DOHH2 (cell line): ENCODE measurements at regions not wholly inside any gene's neighbourhood (a gene's known extent, or its start where the extent isn't known, plus 50 kb on each side); places are given as distances from the start of the nearest gene placed in this dataset.

Experiments used
- EZH2phosphoT487 ChIP-seq: fragments of 200-600 bp; sonication (generic); IDR thresholded peaks from 2 replicates; pipeline ENCODE4 v1.6.1; 2017; ENCODE audit warnings: borderline replicate concordance, mild to moderate bottlenecking, antibody characterized with exemption, low read length, moderate library complexity, mixed read lengths
- TF ChIP-seq, protein P1 (sequence below): fragments of 200-600 bp; sonication (generic); IDR thresholded peaks from one replicate; pipeline ENCODE4 v1.5.1; 2014; ENCODE audit warnings: antibody characterized with exemption, mild to moderate bottlenecking, low read depth, low read length; ENCODE audit not compliant: poor library complexity, severe bottlenecking

DNA sequence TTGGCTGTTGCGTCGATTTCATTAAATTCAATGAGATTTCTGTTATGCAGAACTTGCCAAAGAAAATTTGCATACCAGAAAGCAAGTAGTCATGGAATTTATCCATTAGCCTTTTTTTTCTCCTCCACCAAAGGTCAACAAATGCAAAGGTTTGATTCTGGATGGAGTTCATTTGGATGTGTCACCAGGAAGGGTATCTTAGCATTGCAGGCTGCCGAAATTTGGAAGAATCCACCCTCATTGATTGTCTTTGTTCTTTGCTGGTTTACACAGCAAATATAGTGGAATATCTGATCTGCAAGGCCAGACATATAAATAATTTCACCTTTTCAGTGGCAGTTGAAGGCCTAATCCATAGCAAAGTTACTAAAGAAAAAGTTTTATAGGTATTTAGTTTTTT, 229.4 kb upstream of the SLC35B3 start:
- TF ChIP-seq, protein P1, sequence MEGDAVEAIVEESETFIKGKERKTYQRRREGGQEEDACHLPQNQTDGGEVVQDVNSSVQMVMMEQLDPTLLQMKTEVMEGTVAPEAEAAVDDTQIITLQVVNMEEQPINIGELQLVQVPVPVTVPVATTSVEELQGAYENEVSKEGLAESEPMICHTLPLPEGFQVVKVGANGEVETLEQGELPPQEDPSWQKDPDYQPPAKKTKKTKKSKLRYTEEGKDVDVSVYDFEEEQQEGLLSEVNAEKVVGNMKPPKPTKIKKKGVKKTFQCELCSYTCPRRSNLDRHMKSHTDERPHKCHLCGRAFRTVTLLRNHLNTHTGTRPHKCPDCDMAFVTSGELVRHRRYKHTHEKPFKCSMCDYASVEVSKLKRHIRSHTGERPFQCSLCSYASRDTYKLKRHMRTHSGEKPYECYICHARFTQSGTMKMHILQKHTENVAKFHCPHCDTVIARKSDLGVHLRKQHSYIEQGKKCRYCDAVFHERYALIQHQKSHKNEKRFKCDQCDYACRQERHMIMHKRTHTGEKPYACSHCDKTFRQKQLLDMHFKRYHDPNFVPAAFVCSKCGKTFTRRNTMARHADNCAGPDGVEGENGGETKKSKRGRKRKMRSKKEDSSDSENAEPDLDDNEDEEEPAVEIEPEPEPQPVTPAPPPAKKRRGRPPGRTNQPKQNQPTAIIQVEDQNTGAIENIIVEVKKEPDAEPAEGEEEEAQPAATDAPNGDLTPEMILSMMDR: no peak
- no peak for TF ChIP-seq EZH2phosphoT487
